ENCODE measurements at regions not wholly inside any gene's neighbourhood (a gene's known extent, or its start where the extent isn't known, plus 50 kb on each side); places are given as distances from the start of the nearest gene placed in this dataset.

DNA sequence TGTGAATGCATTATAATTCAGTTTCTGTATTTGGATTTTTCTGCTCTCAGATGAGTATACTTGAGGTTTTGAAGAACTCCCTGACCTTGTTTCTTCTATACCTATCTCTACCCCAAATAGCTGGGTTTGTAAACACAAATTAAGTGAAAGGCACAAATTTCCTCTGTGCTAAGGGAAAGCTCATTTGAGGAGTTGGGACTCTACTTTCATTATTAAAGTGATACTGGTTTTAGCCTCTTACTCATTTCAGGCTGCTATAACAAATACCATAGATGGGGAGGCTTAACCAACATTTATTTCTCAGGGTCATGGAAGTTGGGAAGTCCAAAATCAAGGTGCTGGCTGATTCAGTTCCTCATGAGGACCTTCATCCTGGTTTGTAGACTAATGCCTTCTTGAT lies 97.2 kb upstream of the ANKH start:
- no peak for FAIRE-seq
- ChIA-PET CTCF (ENCODE audit: low intra/inter-chr PET ratio) (no interaction called here), POLR2A (no interaction called here)
- H4K20me1 ChIP-seq (replicated peaks; ENCODE audit: control insufficient read depth, insufficient read depth, low read length), result no peaks in the 10 kb centered on the region
- no peaks in the 10 kb centered on the region for H3K36me3 ChIP-seq (ENCODE audit: control insufficient read depth, insufficient read depth, low read length)
- H3K4me1 ChIP-seq (replicated peaks in 1 of 2; ENCODE audit: control insufficient read depth in 2 of 2, insufficient read depth in 2 of 2, low read length in 2 of 2), result no peaks in the 10 kb centered on the region
- no peak overlapping the region for H3K9ac ChIP-seq (ENCODE audit: insufficient read depth in 1 of 2, low read depth in 2 of 2, low read length in 2 of 2)
- DNase-seq (ENCODE audit: extremely low read depth in 1 of 4, low spot score in 3 of 4), result no peak
- intact Hi-C loops (cut with micrococcal nuclease), result no loop called here
- H3K4me3 ChIP-seq, result no peak overlapping the region
- in situ Hi-C loops (cut with MboI), result no loop called here
- no peak overlapping the region for H3K4me2 ChIP-seq (ENCODE audit: insufficient read depth, low read length)
- H3K79me2 ChIP-seq (ENCODE audit: control insufficient read depth, insufficient read depth, low read length), result no peaks in the 10 kb centered on the region
- H3K27ac ChIP-seq (ENCODE audit: extremely low read depth, low read depth, low read length), result no peak overlapping the region
- no peaks in the 10 kb centered on the region for H3K9me1 ChIP-seq (ENCODE audit: control insufficient read depth, insufficient read depth, low read length)
- no peak for ATAC-seq
- no TSS peak for BruUV-seq (replicated peaks)
- TF ChIP-seq, protein P1, sequence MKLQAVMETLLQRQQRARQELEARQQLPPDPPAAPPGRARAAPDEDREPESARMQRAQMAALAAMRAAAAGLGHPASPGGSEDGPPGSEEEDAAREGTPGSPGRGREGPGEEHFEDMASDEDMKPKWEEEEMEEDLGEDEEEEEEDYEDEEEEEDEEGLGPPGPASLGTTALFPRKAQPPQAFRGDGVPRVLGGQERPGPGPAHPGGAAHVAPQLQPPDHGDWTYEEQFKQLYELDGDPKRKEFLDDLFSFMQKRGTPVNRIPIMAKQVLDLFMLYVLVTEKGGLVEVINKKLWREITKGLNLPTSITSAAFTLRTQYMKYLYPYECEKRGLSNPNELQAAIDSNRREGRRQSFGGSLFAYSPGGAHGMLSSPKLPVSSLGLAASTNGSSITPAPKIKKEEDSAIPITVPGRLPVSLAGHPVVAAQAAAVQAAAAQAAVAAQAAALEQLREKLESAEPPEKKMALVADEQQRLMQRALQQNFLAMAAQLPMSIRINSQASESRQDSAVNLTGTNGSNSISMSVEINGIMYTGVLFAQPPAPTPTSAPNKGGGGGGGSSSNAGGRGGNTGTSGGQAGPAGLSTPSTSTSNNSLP (IDR thresholded peaks at IDR 0.05; ENCODE audit: borderline replicate concordance, low read depth, low read length), result no peak
- H2AFZ ChIP-seq (ENCODE audit: low read depth, low read length), result no peak overlapping the region
- no peaks in the 10 kb centered on the region for H3K9me3 ChIP-seq (replicated peaks; ENCODE audit: control insufficient read depth, insufficient read depth, low read depth, low read length)
- no peaks in the 10 kb centered on the region; a peak in 1 of 5 replicates for H3K27me3 ChIP-seq (ENCODE audit: control insufficient read depth in 2 of 2, insufficient read depth in 2 of 2, low read length in 2 of 2)

DNA sequence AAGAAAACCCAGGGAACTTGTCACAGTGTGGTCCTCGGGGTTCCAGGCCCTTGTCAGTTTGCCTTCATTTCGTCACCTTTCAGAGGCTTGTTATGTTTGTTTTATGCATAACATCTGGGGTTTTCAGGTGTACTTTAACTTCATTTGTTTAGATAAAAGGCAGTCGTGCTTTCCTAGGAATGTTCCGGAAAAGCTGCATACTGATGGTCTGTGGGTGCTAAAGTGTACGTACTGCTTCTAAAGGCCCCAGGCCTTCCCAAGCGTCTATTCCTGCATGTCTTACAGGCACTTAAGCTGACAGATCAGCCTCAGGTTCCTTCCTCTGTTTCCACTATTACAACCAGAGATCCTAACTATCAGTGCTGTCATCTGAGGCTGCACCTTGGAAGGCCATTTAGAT lies 95.6 kb upstream of the ANKH start:
- no peaks in the 10 kb centered on the region for H3K4me1 ChIP-seq (replicated peaks in 1 of 2; ENCODE audit: control insufficient read depth in 2 of 2, insufficient read depth in 2 of 2, low read length in 2 of 2)
- H3K9me3 ChIP-seq (replicated peaks; ENCODE audit: control insufficient read depth, insufficient read depth, low read depth, low read length), result no peaks in the 10 kb centered on the region
- ChIA-PET POLR2A (no interaction called here), CTCF (ENCODE audit: low intra/inter-chr PET ratio) (no interaction called here)
- in situ Hi-C loops (cut with MboI), result no loop called here
- no peaks in the 10 kb centered on the region for H3K79me2 ChIP-seq (ENCODE audit: control insufficient read depth, insufficient read depth, low read length)
- ATAC-seq, result no peak
- TF ChIP-seq GABPA (tag; conservative IDR thresholded peaks at IDR 0.05; ENCODE audit: low read depth), result no peak
- no peak for TF ChIP-seq BRCA1 (IDR thresholded peaks at IDR 0.05)
- no peak for TF ChIP-seq BRCA1 (CRISPR knock-in tag; IDR thresholded peaks at IDR 0.05)
- TF ChIP-seq SRF (CRISPR knock-in tag; IDR thresholded peaks at IDR 0.05), result no peak
- no peak for TF ChIP-seq CBFA2T3 (IDR thresholded peaks at IDR 0.05)
- TF ChIP-seq, protein P2, sequence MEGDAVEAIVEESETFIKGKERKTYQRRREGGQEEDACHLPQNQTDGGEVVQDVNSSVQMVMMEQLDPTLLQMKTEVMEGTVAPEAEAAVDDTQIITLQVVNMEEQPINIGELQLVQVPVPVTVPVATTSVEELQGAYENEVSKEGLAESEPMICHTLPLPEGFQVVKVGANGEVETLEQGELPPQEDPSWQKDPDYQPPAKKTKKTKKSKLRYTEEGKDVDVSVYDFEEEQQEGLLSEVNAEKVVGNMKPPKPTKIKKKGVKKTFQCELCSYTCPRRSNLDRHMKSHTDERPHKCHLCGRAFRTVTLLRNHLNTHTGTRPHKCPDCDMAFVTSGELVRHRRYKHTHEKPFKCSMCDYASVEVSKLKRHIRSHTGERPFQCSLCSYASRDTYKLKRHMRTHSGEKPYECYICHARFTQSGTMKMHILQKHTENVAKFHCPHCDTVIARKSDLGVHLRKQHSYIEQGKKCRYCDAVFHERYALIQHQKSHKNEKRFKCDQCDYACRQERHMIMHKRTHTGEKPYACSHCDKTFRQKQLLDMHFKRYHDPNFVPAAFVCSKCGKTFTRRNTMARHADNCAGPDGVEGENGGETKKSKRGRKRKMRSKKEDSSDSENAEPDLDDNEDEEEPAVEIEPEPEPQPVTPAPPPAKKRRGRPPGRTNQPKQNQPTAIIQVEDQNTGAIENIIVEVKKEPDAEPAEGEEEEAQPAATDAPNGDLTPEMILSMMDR (IDR thresholded peaks at IDR 0.05 in 2 of 3, conservative IDR thresholded peaks at IDR 0.05 in 1 of 3; ENCODE audit: insufficient read depth in 2 of 3, low read depth in 1 of 3, low read length in 3 of 3), result no peak
- DNase-seq (ENCODE audit: extremely low read depth in 1 of 4, low spot score in 3 of 4), result no peak
- no peaks in the 10 kb centered on the region for H3K9me1 ChIP-seq (ENCODE audit: control insufficient read depth, insufficient read depth, low read length)
- no peaks in the 10 kb centered on the region for H4K20me1 ChIP-seq (replicated peaks; ENCODE audit: control insufficient read depth, insufficient read depth, low read length)
- H3K4me2 ChIP-seq (ENCODE audit: insufficient read depth, low read length), result no peak overlapping the region
- H3K4me3 ChIP-seq, result no peak overlapping the region
- intact Hi-C loops (cut with micrococcal nuclease), result no loop called here
- no peak overlapping the region for H2AFZ ChIP-seq (ENCODE audit: low read depth, low read length)
- no peak overlapping the region for H3K9ac ChIP-seq (ENCODE audit: insufficient read depth in 1 of 2, low read depth in 2 of 2, low read length in 2 of 2)
- no peak for FAIRE-seq
- H3K27ac ChIP-seq (ENCODE audit: extremely low read depth, low read depth, low read length), result no peak overlapping the region
- WGBS (ENCODE audit: insufficient coverage, low coverage, missing lambda C conversion rate), result 6% methylated on average over 6 of the region's 6 CpGs
- H3K27me3 ChIP-seq (ENCODE audit: control insufficient read depth in 2 of 2, insufficient read depth in 2 of 2, low read length in 2 of 2), result no peaks in the 10 kb centered on the region; a peak in 1 of 5 replicates
- no TSS peak for BruUV-seq (replicated peaks)
- H3K36me3 ChIP-seq (ENCODE audit: control insufficient read depth, insufficient read depth, low read length), result no peaks in the 10 kb centered on the region

All from K562 (cell line).